ENCODE measurements at regions not wholly inside any gene's neighbourhood (a gene's known extent, or its start where the extent isn't known, plus 50 kb on each side); places are given as distances from the start of the nearest gene placed in this dataset.

- peak; percentile 62 for DNase-seq (ENCODE audit: low spot score)
- ChIA-PET CTCF (interaction anchor here (0.7 kb wide), 1 partner anchor 501 kb away, joined by 3 read pairs; no protein-coding TSS in a partner anchor), POLR2A (ENCODE audit: low non-redundant PET) (no interaction called here)
- peak overlapping the region; percentile 44; the same call in 1 of the 2 replicates for H3K27ac ChIP-seq
- TF ChIP-seq CTCF (conservative IDR thresholded peaks at IDR 0.05; ENCODE audit: low read depth), result no peak
Observed at GRCh38 chr4:57501720-57502119, 391.5 kb upstream of the IGFBP7 start.

- ChIA-PET CTCF (interaction anchor here (0.6 kb wide), 1 partner anchor 73 kb away, joined by 4 read pairs; no protein-coding TSS in a partner anchor), POLR2A (ENCODE audit: low non-redundant PET) (no interaction called here)
- peak; percentile 24 for DNase-seq (ENCODE audit: low spot score)
- H3K27ac ChIP-seq, result no peak overlapping the region
- no peak for TF ChIP-seq CTCF (conservative IDR thresholded peaks at IDR 0.05; ENCODE audit: low read depth)
Observed at GRCh38 chr4:57499786-57500185, 389.6 kb upstream of the IGFBP7 start.

- TF ChIP-seq CTCF (conservative IDR thresholded peaks at IDR 0.05; ENCODE audit: low read depth), result no peak
- ChIA-PET POLR2A (ENCODE audit: low non-redundant PET) (no interaction called here), CTCF (no interaction called here)
- no peak for DNase-seq (ENCODE audit: low spot score)
- H3K27ac ChIP-seq, result no peak overlapping the region
Observed at GRCh38 chr4:57498251-57498650, 388.1 kb upstream of the IGFBP7 start.

- no peak overlapping the region for H3K27ac ChIP-seq
- ChIA-PET POLR2A (ENCODE audit: low non-redundant PET) (no interaction called here), CTCF (interaction anchor here (1.1 kb wide), 1 partner anchor 333 kb away, joined by 4 read pairs; no protein-coding TSS in a partner anchor)
- DNase-seq (ENCODE audit: low spot score), result no peak
- TF ChIP-seq CTCF (conservative IDR thresholded peaks at IDR 0.05; ENCODE audit: low read depth), result no peak
Observed at GRCh38 chr4:57496697-57497471, 386.7 kb upstream of the IGFBP7 start.

- ChIA-PET CTCF (interaction anchor here (0.9 kb wide), 1 partner anchor 52 kb away, joined by 3 read pairs; no protein-coding TSS in a partner anchor), POLR2A (ENCODE audit: low non-redundant PET) (no interaction called here)
- no peak for TF ChIP-seq CTCF (conservative IDR thresholded peaks at IDR 0.05; ENCODE audit: low read depth)
- no peak for DNase-seq (ENCODE audit: low spot score)
- H3K27ac ChIP-seq, result no peak overlapping the region
Observed at GRCh38 chr4:57494821-57495220, 384.6 kb upstream of the IGFBP7 start.

- H3K27ac ChIP-seq, result no peak overlapping the region
- POLR2A ChIA-PET (ENCODE audit: low non-redundant PET), result no interaction called here
- TF ChIP-seq CTCF (conservative IDR thresholded peaks at IDR 0.05; ENCODE audit: low read depth), result no peak
- DNase-seq (ENCODE audit: low spot score), result no peak
- CTCF ChIA-PET, result interaction anchor here (0.6 kb wide), 1 partner anchor 507 kb away, joined by 5 read pairs; no protein-coding TSS in a partner anchor
Observed at GRCh38 chr4:57492251-57492878, 382.2 kb upstream of the IGFBP7 start.

All from RWPE1 (cell line).